ENCODE measurements at regions not wholly inside any gene's neighbourhood (a gene's known extent, or its start where the extent isn't known, plus 50 kb on each side); places are given as distances from the start of the nearest gene placed in this dataset.

GRCh38 chr14:30118992-30119640, 191.5 kb upstream of the PRKD1 start:
- no TSS peak for BruUV-seq (replicated peaks)
- Histone ChIP-seq H3K9ac (ENCODE audit: low read length) (no peak overlapping the region), H3K4me1 (ENCODE audit: insufficient read depth, low read length) (no peaks in the 10 kb centered on the region), H3K79me2 (ENCODE audit: low read length) (no peaks in the 10 kb centered on the region), H3K4me2 (ENCODE audit: low read length) (no peak overlapping the region), H3K9me2 (replicated peaks; ENCODE audit: low read length) (no peaks in the 10 kb centered on the region), H3K36me3 (ENCODE audit: low read depth, low read length) (no peaks in the 10 kb centered on the region), H2AFZ (ENCODE audit: low read length) (no peak overlapping the region), H3K27ac (ENCODE audit: low read length) (no peak overlapping the region), H3K27me3 (ENCODE audit: low read length) (peaks cover 15% of the 10 kb centered on the region), H3F3A (ENCODE audit: low read length, unreplicated experiment) (no peaks in the 10 kb centered on the region), H3K4me3 (ENCODE audit: low read length) (no peak overlapping the region), H3K9me3 (ENCODE audit: low read length) (no peaks in the 10 kb centered on the region), H4K20me1 (ENCODE audit: low read length) (no peaks in the 10 kb centered on the region)
- CTCF ChIA-PET: interaction anchor here (0.6 kb wide), 1 partner anchor 244 kb away, joined by 5 read pairs; no protein-coding TSS in a partner anchor
- DNase-seq (no peak), ATAC-seq (no peak)
- intact Hi-C loops (cut with micrococcal nuclease): no loop called here
- POLR2A ChIA-PET (ENCODE audit: unreplicated experiment): no interaction called here
- TF ChIP-seq CTCF (conservative IDR thresholded peaks at IDR 0.05; ENCODE audit: low read depth, low read length): no peak
- TF ChIP-seq EZH2phosphoT487 (IDR thresholded peaks at IDR 0.05; ENCODE audit: borderline replicate concordance, low read length): no peak
- TF ChIP-seq EZH2 (IDR thresholded peaks at IDR 0.05; ENCODE audit: low read length, unreplicated experiment): no peak

GRCh38 chr14:30125322-30125979, 197.8 kb upstream of the PRKD1 start:
- no peak for DNase-seq

More at GRCh38 chr14:30125322-30125979, 197.8 kb upstream of the PRKD1 start:
- Histone ChIP-seq H3K9me3 (ENCODE audit: low read length) (no peaks in the 10 kb centered on the region), H4K20me1 (ENCODE audit: low read length) (no peaks in the 10 kb centered on the region), H3F3A (ENCODE audit: low read length, unreplicated experiment) (no peaks in the 10 kb centered on the region), H3K79me2 (ENCODE audit: low read length) (no peaks in the 10 kb centered on the region), H3K27ac (ENCODE audit: low read length) (no peak overlapping the region), H3K4me2 (ENCODE audit: low read length) (no peak overlapping the region), H3K36me3 (ENCODE audit: low read depth, low read length) (no peaks in the 10 kb centered on the region), H3K9me2 (replicated peaks; ENCODE audit: low read length) (no peaks in the 10 kb centered on the region), H2AFZ (ENCODE audit: low read length) (no peak overlapping the region), H3K9ac (ENCODE audit: low read length) (no peak overlapping the region), H3K27me3 (ENCODE audit: low read length) (peaks cover 15% of the 10 kb centered on the region), H3K4me3 (ENCODE audit: low read length) (no peak overlapping the region), H3K4me1 (ENCODE audit: insufficient read depth, low read length) (no peaks in the 10 kb centered on the region)
- TF ChIP-seq EZH2 (IDR thresholded peaks at IDR 0.05; ENCODE audit: low read length, unreplicated experiment): no peak
- TF ChIP-seq CTCF (conservative IDR thresholded peaks at IDR 0.05; ENCODE audit: low read depth, low read length): no peak
- no peak for TF ChIP-seq EZH2phosphoT487 (IDR thresholded peaks at IDR 0.05; ENCODE audit: borderline replicate concordance, low read length)
- POLR2A ChIA-PET (ENCODE audit: unreplicated experiment): no interaction called here
- intact Hi-C loops (cut with micrococcal nuclease): loop anchor here (10.0 kb wide), 1 partner anchor 59 kb away; no protein-coding TSS in a partner anchor
- no peak for ATAC-seq
- BruUV-seq (replicated peaks): no TSS peak
- CTCF ChIA-PET: no interaction called here
